IMR-90 (cell line): ENCODE measurements at regions not wholly inside any gene's neighbourhood (a gene's known extent, or its start where the extent isn't known, plus 50 kb on each side); places are given as distances from the start of the nearest gene placed in this dataset.

Experiments
- ATAC-seq: fragments of 200-7000 bp; cut with Tn5 transposase; 2 replicates; pipeline ENCODE4 v1.9.1; 2020; ENCODE audit warnings: low read depth, mild to moderate bottlenecking, moderate library complexity
- BruUV-seq: library from RNA; stranded (reverse); fragments of 400-500 nt; replicated peaks from 2 replicates; lab custom pipeline; 2021; lab: Mats Ljungman, UMichigan
- CTCF ChIA-PET: fragments of 300-600 bp; formaldehyde crosslinking; extraction: SDS; loops from one replicate; lab custom pipeline; 2021; ENCODE audit warnings: antibody characterized with exemption; lab: Yijun Ruan, JAX
- POLR2A ChIA-PET: fragments of 300-600 bp; sonication (Branson Sonifier 250); formaldehyde crosslinking; loops from one replicate; lab custom pipeline; 2022; ENCODE audit warnings: antibody characterized with exemption; ENCODE audit not compliant: unreplicated experiment; lab: Charles Lee
- DNase-seq: peaks from one replicate; pipeline ENCODE4 v3.0.0; 2013
- H2AFZ ChIP-seq: replicated peaks from 2 replicates; pipeline ENCODE3; 2013; ENCODE audit warnings: low read length, mild to moderate bottlenecking; ENCODE audit not compliant: poor library complexity
- H2AK5ac ChIP-seq: 2 replicates; pipeline ENCODE4 v1.6.1; 2013; ENCODE audit warnings: low read depth, low read length, inconsistent platforms
- H2AK9ac ChIP-seq: replicated peaks from 2 replicates; pipeline ENCODE3; 2013; ENCODE audit warnings: mild to moderate bottlenecking, low read depth, low read length, moderate library complexity; ENCODE audit not compliant: poor library complexity
- H2BK120ac ChIP-seq: 2 replicates; pipeline ENCODE4 v1.6.1; 2013; ENCODE audit warnings: low read depth, low read length, inconsistent platforms
- H2BK15ac ChIP-seq: 3 replicates; pipeline ENCODE4 v1.6.1; 2013; ENCODE audit warnings: low read depth, low read length, inconsistent platforms
- H2BK20ac ChIP-seq: 2 replicates; pipeline ENCODE4 v1.6.1; 2013; ENCODE audit warnings: low read depth, mild to moderate bottlenecking, inconsistent platforms, low read length, moderate library complexity
- H2BK5ac ChIP-seq: 2 replicates; pipeline ENCODE4 v1.6.1; 2013; ENCODE audit warnings: mild to moderate bottlenecking, low read depth, low read length, inconsistent platforms; ENCODE audit not compliant: poor library complexity, severe bottlenecking
- H3K14ac ChIP-seq: replicated peaks from 2 replicates; pipeline ENCODE4 v1.6.1; 2013; ENCODE audit warnings: low read depth, low read length, inconsistent platforms
- H3K18ac ChIP-seq: 2 replicates; pipeline ENCODE4 v1.6.1; 2013; ENCODE audit warnings: low read depth, low read length, control low read depth
- H3K23ac ChIP-seq: 2 replicates; pipeline ENCODE4 v1.6.1; 2013; ENCODE audit warnings: low read depth, low read length, inconsistent platforms
- H3K27ac ChIP-seq: 2 replicates; pipeline ENCODE4 v1.5.1; 2013; ENCODE audit warnings: mild to moderate bottlenecking, control low read depth, low read length; ENCODE audit not compliant: insufficient read depth
- H3K27me3 ChIP-seq: 2 replicates; pipeline ENCODE4 v1.6.1; 2013; ENCODE audit warnings: low read length; ENCODE audit not compliant: control insufficient read depth, insufficient read depth
- H3K36me3 ChIP-seq: 2 replicates; pipeline ENCODE4 v1.6.1; 2013; ENCODE audit warnings: low read length, mixed read lengths; ENCODE audit not compliant: control insufficient read depth, insufficient read depth
- H3K4ac ChIP-seq: 2 replicates; pipeline ENCODE4 v1.6.1; 2013; ENCODE audit warnings: low read depth, low read length, inconsistent platforms
- H3K4me1 ChIP-seq: 2 replicates; pipeline ENCODE4 v1.6.1; 2013; ENCODE audit warnings: low read length, mixed read lengths; ENCODE audit not compliant: control insufficient read depth, insufficient read depth
- H3K4me2 ChIP-seq: 2 replicates; pipeline ENCODE4 v1.6.1; 2013; ENCODE audit warnings: low read depth, mild to moderate bottlenecking, control low read depth, low read length, moderate library complexity
- H3K4me3 ChIP-seq: 2 replicates; pipeline ENCODE4 v1.5.1; 2013; ENCODE audit warnings: low read depth, mild to moderate bottlenecking, control low read depth, low read length, moderate library complexity; ENCODE audit not compliant: insufficient read depth
- H3K56ac ChIP-seq: 2 replicates; pipeline ENCODE4 v1.6.1; 2013; ENCODE audit warnings: low read length, inconsistent platforms; ENCODE audit not compliant: insufficient read depth; ENCODE audit errors: extremely low read depth
- H3K79me1 ChIP-seq, 2 experiments: 2 replicates each; pipeline ENCODE4 v1.6.1; 2013; ENCODE audit warnings: low read length in 2 of 2, inconsistent platforms in 1 of 2, low read depth in 1 of 2
- H3K9ac ChIP-seq: 2 replicates; pipeline ENCODE4 v1.6.1; 2013; ENCODE audit warnings: low read depth, low read length, control low read depth
- H3K9me1 ChIP-seq: 2 replicates; pipeline ENCODE4 v1.6.1; 2013; ENCODE audit warnings: low read length, inconsistent platforms; ENCODE audit not compliant: insufficient read depth
- H3K9me3 ChIP-seq: 2 replicates; pipeline ENCODE4 v1.6.1; 2013; ENCODE audit warnings: low read length; ENCODE audit not compliant: control insufficient read depth, insufficient read depth
- H4K20me1 ChIP-seq: 2 replicates; pipeline ENCODE4 v1.6.1; 2013; ENCODE audit warnings: low read length, inconsistent platforms; ENCODE audit not compliant: insufficient read depth
- H4K5ac ChIP-seq: 2 replicates; pipeline ENCODE4 v1.6.1; 2013; ENCODE audit warnings: mild to moderate bottlenecking, low read depth, low read length, control low read depth
- H4K8ac ChIP-seq, 2 experiments: 2 replicates each; pipeline ENCODE4 v1.6.1; 2013; ENCODE audit warnings: low read depth in 2 of 2, low read length in 2 of 2, control low read depth in 1 of 2, inconsistent platforms in 1 of 2
- H4K91ac ChIP-seq: 2 replicates; pipeline ENCODE4 v1.6.1; 2013; ENCODE audit warnings: low read depth, low read length, inconsistent platforms; ENCODE audit not compliant: insufficient read depth
- BHLHE40 ChIP-seq: fragments of 150-350 bp; IDR thresholded peaks from 2 replicates; pipeline ENCODE4 v1.6.1; 2016; ENCODE audit warnings: mild to moderate bottlenecking, low read depth, low read length
- CEBPB ChIP-seq: IDR thresholded peaks from 2 replicates; pipeline ENCODE4 v1.6.1; 2012; ENCODE audit warnings: low read depth, low read length, improper control_type of control experiment
- CHD1 ChIP-seq: IDR thresholded peaks from 2 replicates; pipeline ENCODE4 v1.6.1; 2012; ENCODE audit warnings: low read depth, low read length, improper control_type of control experiment
- CTCF ChIP-seq: conservative IDR thresholded peaks from 2 replicates; pipeline ENCODE4 v1.5.1; 2012; ENCODE audit warnings: mild to moderate bottlenecking, low read depth, low read length, improper control_type of control experiment
- ELK1 ChIP-seq: fragments of 150-350 bp; IDR thresholded peaks from 2 replicates; pipeline ENCODE4 v1.6.1; 2016; ENCODE audit warnings: low read depth, mild to moderate bottlenecking, low read length, moderate library complexity, borderline replicate concordance
- FOS ChIP-seq: fragments of 150-350 bp; IDR thresholded peaks from 2 replicates; pipeline ENCODE4 v1.6.1; 2016; ENCODE audit warnings: low read depth, low read length
- MAFK ChIP-seq: IDR thresholded peaks from 2 replicates; pipeline ENCODE4 v1.6.1; 2012; ENCODE audit warnings: low read depth, low read length, improper control_type of control experiment
- MAZ ChIP-seq: IDR thresholded peaks from 2 replicates; pipeline ENCODE4 v1.6.1; 2012; ENCODE audit warnings: low read depth, mild to moderate bottlenecking, low read length, improper control_type of control experiment, moderate library complexity, borderline replicate concordance
- MXI1 ChIP-seq: IDR thresholded peaks from 2 replicates; pipeline ENCODE4 v1.6.1; 2012; ENCODE audit warnings: low read depth, mild to moderate bottlenecking, low read length, moderate library complexity, borderline replicate concordance
- NFE2L2 ChIP-seq: fragments of 150-350 bp; IDR thresholded peaks from 2 replicates; pipeline ENCODE4 v1.6.1; 2016; ENCODE audit warnings: low read depth, mild to moderate bottlenecking, low read length
- POLR2A ChIP-seq: IDR thresholded peaks from 2 replicates; pipeline ENCODE4 v1.6.1; 2012; ENCODE audit warnings: mild to moderate bottlenecking, low read depth, low read length
- RAD21 ChIP-seq: IDR thresholded peaks from 2 replicates; pipeline ENCODE4 v1.6.1; 2012; ENCODE audit warnings: low read length, improper control_type of control experiment
- RCOR1 ChIP-seq: IDR thresholded peaks from 2 replicates; pipeline ENCODE4 v1.6.1; 2012; ENCODE audit warnings: mild to moderate bottlenecking, low read length, improper control_type of control experiment; ENCODE audit not compliant: insufficient replicate concordance
- RFX5 ChIP-seq: IDR thresholded peaks from 2 replicates; pipeline ENCODE4 v1.8.0; 2012; ENCODE audit warnings: low read depth, mild to moderate bottlenecking, low read length, moderate library complexity
- SMC3 ChIP-seq: fragments of 150-350 bp; IDR thresholded peaks from 2 replicates; pipeline ENCODE4 v1.6.1; 2016; ENCODE audit warnings: low read depth, mild to moderate bottlenecking, antibody characterized with exemption, low read length, moderate library complexity
- USF2 ChIP-seq: fragments of 150-350 bp; IDR thresholded peaks from 2 replicates; pipeline ENCODE4 v1.6.1; 2017; ENCODE audit warnings: mild to moderate bottlenecking, antibody characterized with exemption, low read length, low read depth
- WGBS, 2 experiments: methylation state at CpG; one replicate each; pipeline versions ENCODE4 v1.1.5 to v1.1.7; 2013; ENCODE audit warnings: missing lambda C conversion rate in 2 of 2; ENCODE audit not compliant: insufficient read length in 1 of 2; ENCODE audit errors: extremely low coverage in 2 of 2; 5-methylcytosine and 5-hydroxymethylcytosine counted together
- dilution Hi-C: fragments of 300-500 bp; cut with HindIII; formaldehyde crosslinking; loops from one replicate; pipeline ENCODE4 v1.14.3; 2018; ENCODE audit warnings: low sequenced_read_pairs; ENCODE audit not compliant: unreplicated experiment
- in situ Hi-C: fragments of 300-500 bp; cut with MboI; formaldehyde crosslinking; loops from 3 replicates; pipeline ENCODE4 v1.14.3; 2019; ENCODE audit warnings: low sequenced_read_pairs, inconsistent platforms, mixed read lengths
- intact Hi-C: fragments of 100-400 bp; cut with micrococcal nuclease; formaldehyde crosslinking; loops from 2 replicates; pipeline ENCODE4 v1.10.0; 2022

DNA sequence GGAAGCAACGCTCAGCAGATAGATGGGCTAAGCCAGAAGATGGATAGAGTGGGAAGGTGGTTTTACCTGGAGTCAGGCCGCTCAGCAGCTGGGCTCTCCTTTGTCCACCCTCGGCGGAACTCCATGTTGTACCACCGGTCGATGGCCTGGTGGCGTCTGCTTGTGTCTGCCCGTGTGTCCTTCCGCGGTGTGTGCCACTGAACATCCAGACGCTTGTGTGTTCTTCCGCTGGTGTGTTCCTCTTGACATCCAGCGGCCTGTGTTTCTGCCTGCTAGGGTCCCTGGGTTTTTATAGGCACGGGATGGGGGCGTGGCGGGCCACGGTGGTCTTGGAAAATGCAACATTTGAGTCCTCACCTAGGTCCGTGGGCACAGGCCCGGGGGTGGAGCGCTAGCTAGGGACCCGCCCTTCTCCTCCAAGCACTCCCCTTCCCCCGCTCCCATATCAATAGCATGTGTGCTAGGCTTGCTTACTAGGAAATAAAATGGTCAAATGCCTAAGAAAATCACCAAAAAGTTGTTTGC is 1431.7 kb upstream of the ACVR2A start:
- Histone ChIP-seq H2AFZ (peak overlapping the region; percentile 33), H2BK20ac (no peak overlapping the region), H4K8ac (no peak overlapping the region), H3K23ac (no peak overlapping the region), H3K56ac (no peak overlapping the region), H3K18ac (no peak overlapping the region), H2AK5ac (no peak overlapping the region), H4K5ac (no peak overlapping the region), H3K4me3 (no peak overlapping the region), H3K14ac (no peak overlapping the region), H3K4me1 (no peaks in the 10 kb centered on the region), H3K79me1 (no peaks in the 10 kb centered on the region), H4K20me1 (no peaks in the 10 kb centered on the region), H4K91ac (no peak overlapping the region), H3K27me3 (no peaks in the 10 kb centered on the region), H3K27ac (no peak overlapping the region), H3K9me3 (no peaks in the 10 kb centered on the region), H3K9me1 (no peaks in the 10 kb centered on the region), H2BK15ac (no peak overlapping the region), H2BK120ac (no peak overlapping the region), H3K36me3 (no peaks in the 10 kb centered on the region), H2BK5ac (no peak overlapping the region), H2AK9ac (no peak overlapping the region), H3K4ac (no peak overlapping the region), H3K4me2 (no peak overlapping the region), H3K9ac (no peak overlapping the region)
- POLR2A ChIA-PET, result no interaction called here
- CTCF ChIA-PET, result interaction anchor here (0.6 kb wide), 1 partner anchor 75 kb away, joined by 3 read pairs; no protein-coding TSS in a partner anchor
- no peak for TF ChIP-seq BHLHE40
- no peak for TF ChIP-seq RFX5
- TF ChIP-seq POLR2A, result no peak
- TF ChIP-seq RCOR1, result no peak
- TF ChIP-seq CEBPB, result no peak
- no peak for TF ChIP-seq CTCF
- no peak for TF ChIP-seq MXI1
- no peak for TF ChIP-seq RAD21
- no peak for TF ChIP-seq MAFK
- no peak for TF ChIP-seq MAZ
- no peak for TF ChIP-seq FOS
- no peak for TF ChIP-seq NFE2L2
- no peak for TF ChIP-seq SMC3
- no peak for TF ChIP-seq CHD1
- TF ChIP-seq USF2, result no peak
- TF ChIP-seq ELK1, result no peak
- ATAC-seq (no peak), DNase-seq (no peak)
- dilution Hi-C loops, result no loop called here
- BruUV-seq, result no TSS peak
- in situ Hi-C loops, result no loop called here
- intact Hi-C loops, result no loop called here
- WGBS, 2 experiments, result 80% methylated on average over 1 of the region's 22 CpGs; no CpG with 5 or more reads in 1 of the 2 experiments
